Common myeloid progenitor, CD34-positive (primary cell): ENCODE measurements at regions not wholly inside any gene's neighbourhood (a gene's known extent, or its start where the extent isn't known, plus 50 kb on each side); places are given as distances from the start of the nearest gene placed in this dataset.

Source experiments
- CTCF ChIA-PET: fragments of 350-600 bp; sonication (Branson Sonifier 250); formaldehyde crosslinking; loops from one replicate; lab custom pipeline; 2021; ENCODE audit warnings: antibody characterized with exemption; lab: Charles Lee
- POLR2A ChIA-PET: fragments of 350-600 bp; sonication (Branson Sonifier 250); formaldehyde crosslinking; loops from one replicate; lab custom pipeline; 2021; ENCODE audit warnings: antibody characterized with exemption; lab: Charles Lee
- DNase-seq, 3 donors: peaks; one replicate each; pipeline versions ENCODE4 v3.0.0 to v3.0.0-alpha.2; 2013
- H3K27ac ChIP-seq, 2 experiments: 1 replicate in 1 of 2; 2 replicates in 1 of 2; pipeline ENCODE4 v1.7.0; 2013; ENCODE audit warnings: inconsistent platforms in 2 of 2, low read length in 2 of 2, mild to moderate bottlenecking in 2 of 2, low read depth in 1 of 2, moderate library complexity in 1 of 2; ENCODE audit not compliant: severe bottlenecking in 2 of 2, insufficient read depth in 1 of 2, poor library complexity in 1 of 2
- H3K27me3 ChIP-seq, 5 experiments: replicated peaks in 2 of 5; 1 replicate in 3 of 5; 2 replicates in 2 of 5; pipeline versions ENCODE4 v1.6.1 to v1.7.0; 2013; ENCODE audit warnings: low read length in 4 of 5, mild to moderate bottlenecking in 2 of 5, moderate library complexity in 2 of 5, inconsistent platforms in 1 of 5; ENCODE audit not compliant: insufficient read depth in 5 of 5, control insufficient read depth in 4 of 5
- H3K36me3 ChIP-seq, 4 experiments: 1 replicate in 2 of 4; 2 replicates in 2 of 4; pipeline versions ENCODE4 v1.6.1 to v1.7.0; 2013; ENCODE audit warnings: low read length in 3 of 4, control low read depth in 1 of 4, mild to moderate bottlenecking in 1 of 4; ENCODE audit not compliant: control insufficient read depth in 4 of 4, insufficient read depth in 4 of 4
- H3K4me1 ChIP-seq, 4 experiments: 1 replicate in 3 of 4; 2 replicates in 1 of 4; pipeline versions ENCODE4 v1.6.1 to v1.7.1; 2013; ENCODE audit warnings: low read length in 3 of 4, mild to moderate bottlenecking in 3 of 4, control low read depth in 1 of 4, inconsistent platforms in 1 of 4, moderate library complexity in 1 of 4; ENCODE audit not compliant: control insufficient read depth in 4 of 4, insufficient read depth in 4 of 4; ENCODE audit errors: control extremely low read depth in 1 of 4
- H3K4me3 ChIP-seq, 7 experiments: 1 replicate in 4 of 7; 2 replicates in 3 of 7; pipeline versions ENCODE4 v1.5.1 to v1.7.0; 2013; ENCODE audit warnings: mild to moderate bottlenecking in 7 of 7, low read length in 6 of 7, moderate library complexity in 6 of 7, inconsistent platforms in 2 of 7, low read depth in 2 of 7, control low read depth in 1 of 7; ENCODE audit not compliant: insufficient read depth in 4 of 7, control insufficient read depth in 1 of 7; ENCODE audit errors: extremely low read depth in 1 of 7
- H3K9me3 ChIP-seq, 5 experiments: 1 replicate in 4 of 5; 2 replicates in 1 of 5; pipeline versions ENCODE4 v1.6.1 to v1.7.1; 2013; ENCODE audit warnings: low read length in 4 of 5, mild to moderate bottlenecking in 2 of 5, inconsistent platforms in 1 of 5, low read depth in 1 of 5, moderate library complexity in 1 of 5; ENCODE audit not compliant: control insufficient read depth in 4 of 5, insufficient read depth in 2 of 5; ENCODE audit errors: control extremely low read depth in 1 of 5
- WGBS: methylation state at CpG from one replicate; pipeline ENCODE4 v1.1.5; 2013; ENCODE audit not compliant: insufficient coverage; 5-methylcytosine and 5-hydroxymethylcytosine counted together

DNA sequence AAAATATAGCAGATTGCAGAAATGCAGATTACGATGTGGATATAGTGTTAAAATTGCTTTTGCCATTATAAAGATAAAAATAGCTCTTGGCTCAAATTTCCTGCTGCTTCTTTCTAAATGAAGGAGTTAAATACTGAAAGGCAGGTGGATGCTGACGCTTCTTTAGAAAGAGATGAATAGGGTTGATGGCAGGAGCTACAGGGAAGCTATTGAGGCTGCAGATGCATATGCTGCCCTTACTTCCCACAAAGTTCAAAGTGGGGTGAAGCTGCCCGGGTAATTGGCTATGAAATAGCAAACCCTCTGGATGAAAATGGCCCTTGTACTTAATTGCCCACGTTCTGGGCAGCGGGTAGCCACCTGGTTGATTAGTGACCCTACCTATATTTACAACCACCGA lies 379.5 kb downstream of the ZIC3 start:
- Histone ChIP-seq H3K27ac (no peak overlapping the region), H3K9me3 (no peaks in the 10 kb centered on the region), H3K36me3 (no peaks in the 10 kb centered on the region), H3K4me3 (no peak overlapping the region), H3K27me3 (no peaks in the 10 kb centered on the region), H3K4me1 (no peaks in the 10 kb centered on the region)
- ChIA-PET CTCF (no interaction called here), POLR2A (no interaction called here)
- 40% methylated on average over 2 of the region's 6 CpGs for WGBS
- no peak for DNase-seq

DNA sequence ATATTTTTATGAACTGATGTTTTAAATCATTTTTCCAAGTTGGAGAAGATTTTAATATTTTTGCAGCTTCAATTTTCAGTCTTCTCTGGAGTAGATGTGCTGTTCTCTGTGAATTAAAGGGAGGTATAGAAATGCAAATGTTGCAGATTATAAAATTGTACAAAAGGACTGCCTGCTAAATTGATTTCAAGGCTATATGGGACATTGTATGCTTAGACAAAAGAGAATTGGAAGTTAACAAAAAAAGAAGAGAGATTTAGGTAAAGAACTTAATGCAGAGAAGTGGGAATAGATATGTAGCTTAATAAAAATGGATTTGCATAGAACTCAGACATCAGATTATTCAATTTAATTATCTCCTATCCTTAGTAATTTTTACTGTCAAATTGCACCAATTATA lies 403.3 kb downstream of the ZIC3 start:
- Histone ChIP-seq H3K36me3 (no peaks in the 10 kb centered on the region), H3K27ac (no peak overlapping the region), H3K27me3 (no peaks in the 10 kb centered on the region), H3K9me3 (no peaks in the 10 kb centered on the region), H3K4me1 (no peaks in the 10 kb centered on the region), H3K4me3 (no peak overlapping the region)
- CTCF ChIA-PET: no interaction called here
- no peak for DNase-seq
- POLR2A ChIA-PET: no interaction called here

DNA sequence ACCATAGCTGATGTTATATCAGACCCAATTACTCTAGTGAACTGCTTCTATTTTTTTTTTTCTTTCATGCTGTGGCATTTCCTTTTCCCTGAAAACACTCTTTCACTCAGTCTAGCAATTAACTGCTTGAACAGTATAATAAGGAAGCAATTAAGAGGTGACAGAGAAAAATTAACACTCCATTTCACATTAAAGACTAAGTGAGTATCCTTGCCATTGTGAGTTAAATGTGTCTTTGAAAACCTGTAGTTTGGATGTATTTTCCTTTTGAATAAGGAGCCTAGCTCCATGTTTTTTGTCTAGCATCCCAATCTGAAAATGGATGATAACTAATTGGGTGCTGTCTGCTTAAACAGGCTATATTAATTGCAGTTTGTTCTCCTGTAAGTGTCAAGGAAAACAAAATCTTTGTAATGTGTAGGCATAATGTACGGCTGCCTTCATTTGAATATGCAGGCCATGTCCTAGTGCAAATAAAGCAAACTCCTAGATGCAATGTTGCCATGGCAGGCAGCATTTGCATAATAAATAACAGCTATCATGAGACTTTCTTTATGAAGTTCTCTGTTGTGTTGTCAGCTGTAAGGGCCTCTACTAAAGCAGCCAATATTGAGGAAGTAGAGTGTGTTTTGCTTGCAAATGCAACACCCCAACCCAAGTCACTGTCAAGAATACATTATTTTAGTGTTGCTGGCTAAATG lies 416.7 kb downstream of the ZIC3 start:
- ChIA-PET POLR2A (no interaction called here), CTCF (no interaction called here)
- peaks cover 0 to 3% (median 0%) of the 10 kb centered on the region in 5 experiments for H3K27me3 ChIP-seq
- H3K4me3 ChIP-seq: no peak overlapping the region
- H3K9me3 ChIP-seq: no peaks in the 10 kb centered on the region
- H3K36me3 ChIP-seq: no peaks in the 10 kb centered on the region
- DNase-seq: no peak
- H3K27ac ChIP-seq: no peak overlapping the region
- H3K4me1 ChIP-seq: no peaks in the 10 kb centered on the region
- WGBS: no CpG with 5 or more reads among the region's 1 CpG

DNA sequence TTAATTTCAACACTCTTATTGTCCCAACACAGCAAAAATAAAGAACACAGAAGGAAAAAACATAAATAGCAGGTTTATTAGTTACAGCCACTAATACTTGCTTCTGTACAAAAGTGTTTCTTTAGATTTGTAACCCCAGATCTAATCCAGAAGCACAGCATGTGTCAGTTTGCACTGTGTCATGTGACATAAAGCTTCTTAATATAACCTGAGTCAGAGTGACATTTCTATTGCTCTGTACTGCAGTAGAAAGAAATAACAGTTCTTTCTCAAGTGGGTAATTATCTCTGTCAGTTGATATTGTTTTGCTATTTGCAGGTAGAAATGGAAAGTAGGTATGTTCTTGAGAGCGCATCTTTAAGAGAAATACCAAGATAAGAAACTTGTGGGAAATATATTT lies 422.5 kb downstream of the ZIC3 start:
- no peaks in the 10 kb centered on the region for H3K36me3 ChIP-seq
- ChIA-PET CTCF (no interaction called here), POLR2A (no interaction called here)
- H3K27me3 ChIP-seq: peaks cover 0 to 3% (median 0%) of the 10 kb centered on the region in 5 experiments
- no peaks in the 10 kb centered on the region for H3K9me3 ChIP-seq
- WGBS: 100% methylated on average over 1 of the region's 1 CpG
- H3K4me3 ChIP-seq: no peak overlapping the region
- H3K4me1 ChIP-seq: no peaks in the 10 kb centered on the region
- no peak for DNase-seq
- no peak overlapping the region for H3K27ac ChIP-seq

DNA sequence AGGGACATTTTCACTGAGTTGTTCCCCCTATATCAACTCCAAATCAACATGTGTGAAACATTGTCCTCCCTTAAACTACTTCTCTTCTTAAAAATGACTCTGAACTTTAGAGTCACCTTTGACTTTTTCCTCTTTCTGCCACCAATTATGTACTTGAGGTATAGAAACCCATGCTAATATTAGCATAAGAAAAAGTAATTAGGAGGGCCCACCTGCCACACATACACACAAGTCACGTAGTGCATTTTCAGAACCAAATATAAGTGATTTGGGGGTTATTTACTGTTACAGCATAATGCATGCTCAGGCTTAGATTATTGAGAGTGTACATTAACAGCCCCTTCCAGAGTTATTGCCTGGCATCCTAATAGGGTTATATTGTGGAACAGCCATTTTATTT lies 432.7 kb downstream of the ZIC3 start:
- no CpG with 5 or more reads among the region's 1 CpG for WGBS
- no peaks in the 10 kb centered on the region for H3K9me3 ChIP-seq
- no peak overlapping the region for H3K27ac ChIP-seq
- no peak for DNase-seq
- no peaks in the 10 kb centered on the region for H3K36me3 ChIP-seq
- CTCF ChIA-PET: no interaction called here
- POLR2A ChIA-PET: no interaction called here
- H3K4me3 ChIP-seq: no peak overlapping the region
- no peaks in the 10 kb centered on the region for H3K4me1 ChIP-seq
- H3K27me3 ChIP-seq: no peaks in the 10 kb centered on the region

DNA sequence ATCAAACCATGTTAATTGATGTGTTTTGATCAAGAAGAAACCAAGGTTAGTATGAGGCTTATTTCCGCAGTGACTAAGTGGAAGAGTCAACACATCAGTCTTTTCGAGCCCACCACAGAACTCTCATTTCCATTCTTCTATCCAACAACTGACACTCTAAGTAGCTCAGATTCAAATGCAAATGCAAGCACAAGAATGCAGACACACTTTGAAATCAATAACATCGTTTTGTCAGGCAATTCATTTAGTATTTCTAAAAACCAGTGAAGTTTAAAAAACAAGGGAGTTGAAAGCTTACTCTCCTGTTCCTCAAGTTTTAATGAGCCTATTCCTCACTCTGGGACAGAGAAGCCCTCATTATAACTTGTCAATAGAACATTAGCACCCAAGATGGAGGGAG lies 433.1 kb downstream of the ZIC3 start:
- DNase-seq: no peak
- CTCF ChIA-PET: no interaction called here

DNA sequence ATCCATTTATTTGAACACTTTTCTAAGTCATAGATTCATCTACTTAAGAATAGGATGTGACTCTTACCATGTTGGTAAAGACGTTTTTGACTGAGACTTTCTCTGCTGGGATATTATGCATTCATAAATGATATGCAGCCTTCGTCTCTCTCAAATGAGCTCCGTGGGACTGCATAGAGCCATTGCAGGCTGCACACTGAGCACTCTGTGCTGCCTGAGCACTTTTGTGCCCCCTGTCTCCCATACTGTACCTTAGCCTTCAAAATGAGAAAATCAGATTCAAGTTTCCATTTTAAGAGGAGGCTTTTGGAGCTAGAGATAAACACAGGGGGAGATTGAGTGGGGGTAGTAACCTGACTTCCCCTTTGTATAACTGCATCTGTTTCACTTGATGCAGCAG lies 433.6 kb downstream of the ZIC3 start:
- DNase-seq: no peak
- Histone ChIP-seq H3K4me3 (no peak overlapping the region), H3K36me3 (no peaks in the 10 kb centered on the region), H3K9me3 (no peaks in the 10 kb centered on the region), H3K27ac (no peak overlapping the region), H3K4me1 (no peaks in the 10 kb centered on the region), H3K27me3 (no peaks in the 10 kb centered on the region)
- ChIA-PET CTCF (no interaction called here), POLR2A (no interaction called here)
- WGBS: 100% methylated on average over 2 of the region's 3 CpGs

More for the DNA sequence above, 433.1 kb downstream of the ZIC3 start:
- H3K27me3 ChIP-seq: no peaks in the 10 kb centered on the region
- no peak overlapping the region for H3K4me3 ChIP-seq
- no peaks in the 10 kb centered on the region for H3K9me3 ChIP-seq
- 70% methylated on average over 2 of the region's 3 CpGs for WGBS
- POLR2A ChIA-PET: no interaction called here
- H3K36me3 ChIP-seq: no peaks in the 10 kb centered on the region
- no peak overlapping the region for H3K27ac ChIP-seq
- H3K4me1 ChIP-seq: no peaks in the 10 kb centered on the region
